ENCODE measurements at regions not wholly inside any gene's neighbourhood (a gene's known extent, or its start where the extent isn't known, plus 50 kb on each side); places are given as distances from the start of the nearest gene placed in this dataset.

DNA sequence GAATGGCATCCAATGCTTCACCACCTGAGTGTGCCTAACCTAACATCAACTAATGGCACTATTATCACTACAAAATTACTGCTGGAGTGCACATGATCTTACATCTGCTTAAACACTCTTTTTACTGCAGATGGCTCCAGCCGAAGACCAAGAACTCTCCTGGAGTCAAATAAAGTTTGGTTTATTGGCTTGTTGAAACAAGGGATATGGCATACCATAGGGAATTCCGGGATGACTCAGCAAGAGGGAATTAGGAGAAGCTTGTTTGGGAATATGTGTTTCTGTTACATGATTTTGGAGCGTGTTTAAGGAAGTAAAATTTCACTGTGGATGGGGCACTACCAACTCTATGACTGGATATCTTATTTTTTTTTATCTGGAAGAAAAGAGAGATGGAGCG lies 872.6 kb downstream of the DTWD2 start:
- no peaks in the 10 kb centered on the region for H3K4me1 Mint-ChIP-seq
- Histone ChIP-seq H3K27me3 (ENCODE audit: insufficient read depth, low read length) (peaks cover 7% of the 10 kb centered on the region; the same call in 1 of the 2 replicates), H4K8ac (replicated peaks; ENCODE audit: insufficient read length, low read depth, low read length) (no peak overlapping the region), H3K4ac (ENCODE audit: low read depth, low read length) (no peak overlapping the region), H2AK5ac (ENCODE audit: insufficient read length, low read length) (no peak overlapping the region), H3K79me1 (ENCODE audit: insufficient read depth, low read depth, low read length, poor library complexity, severe bottlenecking) (no peaks in the 10 kb centered on the region), H3K14ac (ENCODE audit: insufficient read depth, low read length) (no peak overlapping the region), H3K79me2 (ENCODE audit: insufficient read depth, low read length) (no peaks in the 10 kb centered on the region), H4K91ac (ENCODE audit: insufficient read length, low read depth, low read length) (no peak overlapping the region), H3K9ac (ENCODE audit: extremely low read depth, insufficient read length, low read length) (no peak overlapping the region), H2BK20ac (ENCODE audit: low read depth, low read length, poor library complexity, severe bottlenecking) (no peak overlapping the region), H3K23me2 (ENCODE audit: insufficient read length, low read depth, low read length, poor library complexity, severe bottlenecking) (no peaks in the 10 kb centered on the region), H2BK120ac (ENCODE audit: low read depth, low read length, poor library complexity, severe bottlenecking) (no peak overlapping the region), H3K18ac (ENCODE audit: insufficient read length, low read depth, low read length) (no peak overlapping the region), H3K27ac (ENCODE audit: insufficient read length, low read depth, low read length) (no peak overlapping the region), H2BK12ac (ENCODE audit: insufficient read length, low read depth, low read length) (no peak overlapping the region), H3K4me2 (ENCODE audit: insufficient read depth, insufficient read length, low read length) (no peak overlapping the region), H2AFZ (ENCODE audit: low read length) (no peak overlapping the region), H2BK5ac (ENCODE audit: insufficient read length, low read length) (no peak overlapping the region), H2BK15ac (ENCODE audit: low read depth, low read length) (no peak overlapping the region), H3T11ph (ENCODE audit: low read length) (no peak overlapping the region), H3K23ac (ENCODE audit: insufficient read length, low read depth, low read length) (no peak overlapping the region), H3K4me1 (ENCODE audit: insufficient read depth, low read length) (no peaks in the 10 kb centered on the region), H3K9me3 (ENCODE audit: control insufficient read depth, low read depth, low read length) (no peaks in the 10 kb centered on the region), H4K5ac (ENCODE audit: insufficient read length, low read depth, low read length) (no peak overlapping the region), H4K20me1 (ENCODE audit: control insufficient read depth, insufficient read depth, insufficient read length) (no peaks in the 10 kb centered on the region), H3K56ac (ENCODE audit: insufficient read length, low read depth, low read length) (no peak overlapping the region)
- peaks cover 32% of the 10 kb centered on the region for H3K27me3 Mint-ChIP-seq (ENCODE audit: low read depth)
- WGBS (ENCODE audit: extremely low coverage, insufficient read length, low lambda C conversion rate), result no CpG with 5 or more reads among the region's 4 CpGs
- TF ChIP-seq, protein P1, sequence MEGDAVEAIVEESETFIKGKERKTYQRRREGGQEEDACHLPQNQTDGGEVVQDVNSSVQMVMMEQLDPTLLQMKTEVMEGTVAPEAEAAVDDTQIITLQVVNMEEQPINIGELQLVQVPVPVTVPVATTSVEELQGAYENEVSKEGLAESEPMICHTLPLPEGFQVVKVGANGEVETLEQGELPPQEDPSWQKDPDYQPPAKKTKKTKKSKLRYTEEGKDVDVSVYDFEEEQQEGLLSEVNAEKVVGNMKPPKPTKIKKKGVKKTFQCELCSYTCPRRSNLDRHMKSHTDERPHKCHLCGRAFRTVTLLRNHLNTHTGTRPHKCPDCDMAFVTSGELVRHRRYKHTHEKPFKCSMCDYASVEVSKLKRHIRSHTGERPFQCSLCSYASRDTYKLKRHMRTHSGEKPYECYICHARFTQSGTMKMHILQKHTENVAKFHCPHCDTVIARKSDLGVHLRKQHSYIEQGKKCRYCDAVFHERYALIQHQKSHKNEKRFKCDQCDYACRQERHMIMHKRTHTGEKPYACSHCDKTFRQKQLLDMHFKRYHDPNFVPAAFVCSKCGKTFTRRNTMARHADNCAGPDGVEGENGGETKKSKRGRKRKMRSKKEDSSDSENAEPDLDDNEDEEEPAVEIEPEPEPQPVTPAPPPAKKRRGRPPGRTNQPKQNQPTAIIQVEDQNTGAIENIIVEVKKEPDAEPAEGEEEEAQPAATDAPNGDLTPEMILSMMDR (conservative IDR thresholded peaks at IDR 0.05), result no peak
- DNase-seq, result no peak
- H3K27ac Mint-ChIP-seq, result no peak overlapping the region
- no peaks in the 10 kb centered on the region; a peak in 1 of 7 replicates for H3K36me3 Mint-ChIP-seq (ENCODE audit: insufficient read depth in 1 of 3, low read depth in 3 of 3)
- H3K4me3 Mint-ChIP-seq, result no peak overlapping the region
- peaks cover 0 to 2% of the 10 kb centered on the region in 2 experiments; a peak in 2 of 5 replicates for H3K9me3 Mint-ChIP-seq
